GM19324 (cell line): ENCODE measurements at regions not wholly inside any gene's neighbourhood (a gene's known extent, or its start where the extent isn't known, plus 50 kb on each side); places are given as distances from the start of the nearest gene placed in this dataset.
"Not testable (repeated sequence)": the region's sequence is repeated elsewhere in the genome, so short reads cannot be mapped to it uniquely, and the experiment has no call there.

ENCODE experiments used
- ATAC-seq: cut with Tn5 transposase; IDR thresholded peaks from one replicate; pipeline ENCODE4 v1.9.1; 2021; ENCODE audit warnings: mild to moderate bottlenecking, moderate library complexity; ENCODE audit not compliant: unreplicated experiment, low FRiP score

- ATAC-seq, result no peak
Observed at GRCh38 chr3:178310949-178311348, 225.3 kb upstream of the KCNMB2 start.

GRCh38 chr3:178313716-178314115, 222.5 kb upstream of the KCNMB2 start:
- no peak for ATAC-seq

GRCh38 chr3:178318340-178318739, 217.9 kb upstream of the KCNMB2 start:
- ATAC-seq, result no peak

- ATAC-seq, result no peak
Observed at GRCh38 chr3:178318941-178319816, 217.1 kb upstream of the KCNMB2 start.

- no peak for ATAC-seq
Observed at GRCh38 chr3:178320456-178321351, 215.5 kb upstream of the KCNMB2 start.

- no peak for ATAC-seq
Observed at GRCh38 chr3:178324356-178324755, 211.9 kb upstream of the KCNMB2 start.

GRCh38 chr3:178325330-178325729, 210.9 kb upstream of the KCNMB2 start:
- no peak for ATAC-seq

GRCh38 chr3:178329936-178330335, 206.3 kb upstream of the KCNMB2 start:
- no peak for ATAC-seq

GRCh38 chr3:178334239-178334638, 202.0 kb upstream of the KCNMB2 start:
- ATAC-seq, result no peak

- no peak for ATAC-seq
Observed at GRCh38 chr3:178336336-178336735, 199.9 kb upstream of the KCNMB2 start.

- no peak for ATAC-seq
Observed at GRCh38 chr3:178340506-178340905, 195.7 kb upstream of the KCNMB2 start.

- no peak for ATAC-seq
Observed at GRCh38 chr3:178341636-178342035, 194.6 kb upstream of the KCNMB2 start.

- ATAC-seq, result no peak
Observed at GRCh38 chr3:178342111-178342510, 194.1 kb upstream of the KCNMB2 start.

- no peak for ATAC-seq
Observed at GRCh38 chr3:178343433-178344038, 192.7 kb upstream of the KCNMB2 start.

- no peak for ATAC-seq
Observed at GRCh38 chr3:178345944-178346343, 190.3 kb upstream of the KCNMB2 start.

- not testable (repeated sequence) for ATAC-seq
Observed at GRCh38 chr3:178348561-178349217, 187.5 kb upstream of the KCNMB2 start.

GRCh38 chr3:178349218-178349596, 187.0 kb upstream of the KCNMB2 start:
- ATAC-seq, result not testable (repeated sequence)

GRCh38 chr3:178350763-178351162, 185.5 kb upstream of the KCNMB2 start:
- ATAC-seq, result no peak

GRCh38 chr3:178352326-178353005, 183.8 kb upstream of the KCNMB2 start:
- no peak for ATAC-seq
